ENCODE measurements at regions not wholly inside any gene's neighbourhood (a gene's known extent, or its start where the extent isn't known, plus 50 kb on each side); places are given as distances from the start of the nearest gene placed in this dataset.

DNA sequence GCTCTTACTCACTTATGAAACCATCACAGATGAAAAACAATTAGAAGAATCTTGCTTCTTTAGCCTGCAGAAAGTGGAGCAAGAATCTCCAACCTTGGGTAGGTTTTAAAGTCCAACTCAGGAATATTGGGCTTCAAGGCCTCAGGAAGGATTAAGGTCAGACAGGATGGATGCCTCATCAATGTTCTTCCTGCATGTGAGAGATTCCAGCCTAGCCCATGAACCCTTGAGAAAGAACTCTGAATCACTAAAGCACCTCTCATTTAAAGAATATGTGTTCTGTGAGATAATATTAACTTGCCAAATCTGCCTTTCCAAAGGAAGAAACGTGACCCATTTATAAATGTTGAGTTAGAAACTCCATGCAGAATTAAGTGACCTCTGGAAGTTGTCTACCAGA, 345.2 kb upstream of the CAMK1G start:
- no peaks in the 10 kb centered on the region for H3K9me3 ChIP-seq (ENCODE audit: control insufficient read depth, insufficient read depth, low read depth, low read length)
- TF ChIP-seq, protein P1, sequence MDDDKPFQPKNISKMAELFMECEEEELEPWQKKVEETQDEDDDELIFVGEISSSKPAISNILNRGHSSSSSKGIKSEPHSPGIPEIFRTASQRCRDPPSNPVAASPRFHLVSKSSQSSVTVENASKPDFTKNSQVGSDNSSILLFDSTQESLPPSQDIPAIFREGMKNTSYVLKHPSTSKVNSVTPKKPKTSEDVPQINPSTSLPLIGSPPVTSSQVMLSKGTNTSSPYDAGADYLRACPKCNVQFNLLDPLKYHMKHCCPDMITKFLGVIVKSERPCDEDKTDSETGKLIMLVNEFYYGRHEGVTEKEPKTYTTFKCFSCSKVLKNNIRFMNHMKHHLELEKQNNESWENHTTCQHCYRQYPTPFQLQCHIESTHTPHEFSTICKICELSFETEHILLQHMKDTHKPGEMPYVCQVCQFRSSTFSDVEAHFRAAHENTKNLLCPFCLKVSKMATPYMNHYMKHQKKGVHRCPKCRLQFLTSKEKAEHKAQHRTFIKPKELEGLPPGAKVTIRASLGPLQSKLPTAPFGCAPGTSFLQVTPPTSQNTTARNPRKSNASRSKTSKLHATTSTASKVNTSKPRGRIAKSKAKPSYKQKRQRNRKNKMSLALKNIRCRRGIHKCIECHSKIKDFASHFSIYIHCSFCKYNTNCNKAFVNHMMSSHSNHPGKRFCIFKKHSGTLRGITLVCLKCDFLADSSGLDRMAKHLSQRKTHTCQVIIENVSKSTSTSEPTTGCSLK (tag by site-specific recombination; IDR thresholded peaks at IDR 0.05): no peak
- TF ChIP-seq KLF16 (tag by site-specific recombination; IDR thresholded peaks at IDR 0.05) (no peak), ZFP69B (tag by site-specific recombination; IDR thresholded peaks at IDR 0.05) (no peak), GLIS2 (tag by site-specific recombination; IDR thresholded peaks at IDR 0.05) (no peak), ZNF133 (tag by site-specific recombination; IDR thresholded peaks at IDR 0.05) (no peak), ZNF530 (tag by site-specific recombination; IDR thresholded peaks at IDR 0.05; ENCODE audit: low read depth) (no peak), PRDM1 (tag by site-specific recombination; IDR thresholded peaks at IDR 0.05) (no peak)
- no peak overlapping the region for H3K4me3 ChIP-seq (ENCODE audit: low read depth, low read length)
- H3K36me3 ChIP-seq (ENCODE audit: control insufficient read depth in 2 of 2, insufficient read depth in 1 of 2, low read length in 2 of 2): no peaks in the 10 kb centered on the region
- H3K27ac ChIP-seq (ENCODE audit: extremely low read depth, low read depth, low read length): no peak overlapping the region
- CTCF ChIA-PET: interaction anchor here (1.4 to 1.8 kb wide), 2 partner anchors 9 to 10 kb away, joined by 3 to 6 read pairs; no protein-coding TSS in a partner anchor
- POLR2A ChIA-PET: no interaction called here
- H3K4me1 ChIP-seq (ENCODE audit: control insufficient read depth, insufficient read depth, low read length): no peaks in the 10 kb centered on the region

DNA sequence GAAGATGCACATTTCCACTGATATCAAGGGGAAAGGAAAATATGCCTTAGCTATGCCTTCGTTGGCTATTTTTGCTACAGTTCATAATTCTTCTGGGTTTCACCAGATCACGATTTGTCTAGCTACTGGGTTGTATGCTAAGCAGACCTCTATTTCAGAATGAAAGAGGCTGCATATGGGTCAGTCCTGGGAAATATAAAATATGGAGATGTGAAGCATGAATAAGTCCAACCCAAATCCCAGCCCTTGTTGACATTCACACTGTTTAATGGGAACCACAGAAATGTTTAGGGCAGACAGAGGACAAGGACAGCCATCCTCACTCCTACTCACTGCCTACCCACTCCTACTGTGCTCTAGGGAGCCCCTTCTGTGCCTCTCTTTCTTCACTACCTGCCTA, 343.2 kb upstream of the CAMK1G start:
- no peaks in the 10 kb centered on the region for H3K36me3 ChIP-seq (ENCODE audit: control insufficient read depth in 2 of 2, insufficient read depth in 1 of 2, low read length in 2 of 2)
- TF ChIP-seq ZNF202 (tag by site-specific recombination; IDR thresholded peaks at IDR 0.05; ENCODE audit: borderline replicate concordance) (no peak), ZNF555 (tag by site-specific recombination; conservative IDR thresholded peaks at IDR 0.05) (no peak), ZEB2 (tag by site-specific recombination; IDR thresholded peaks at IDR 0.05) (no peak), ZNF157 (tag by site-specific recombination; IDR thresholded peaks at IDR 0.05) (no peak), ZNF426 (tag by site-specific recombination; IDR thresholded peaks at IDR 0.05) (no peak), ZSCAN16 (tag by site-specific recombination; IDR thresholded peaks at IDR 0.05) (no peak), ZNF510 (tag by site-specific recombination; IDR thresholded peaks at IDR 0.05; ENCODE audit: insufficient replicate concordance) (no peak)
- TF ChIP-seq, protein P2, sequence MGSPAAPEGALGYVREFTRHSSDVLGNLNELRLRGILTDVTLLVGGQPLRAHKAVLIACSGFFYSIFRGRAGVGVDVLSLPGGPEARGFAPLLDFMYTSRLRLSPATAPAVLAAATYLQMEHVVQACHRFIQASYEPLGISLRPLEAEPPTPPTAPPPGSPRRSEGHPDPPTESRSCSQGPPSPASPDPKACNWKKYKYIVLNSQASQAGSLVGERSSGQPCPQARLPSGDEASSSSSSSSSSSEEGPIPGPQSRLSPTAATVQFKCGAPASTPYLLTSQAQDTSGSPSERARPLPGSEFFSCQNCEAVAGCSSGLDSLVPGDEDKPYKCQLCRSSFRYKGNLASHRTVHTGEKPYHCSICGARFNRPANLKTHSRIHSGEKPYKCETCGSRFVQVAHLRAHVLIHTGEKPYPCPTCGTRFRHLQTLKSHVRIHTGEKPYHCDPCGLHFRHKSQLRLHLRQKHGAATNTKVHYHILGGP (tag by site-specific recombination; IDR thresholded peaks at IDR 0.05): no peak
- TF ChIP-seq, protein P3, sequence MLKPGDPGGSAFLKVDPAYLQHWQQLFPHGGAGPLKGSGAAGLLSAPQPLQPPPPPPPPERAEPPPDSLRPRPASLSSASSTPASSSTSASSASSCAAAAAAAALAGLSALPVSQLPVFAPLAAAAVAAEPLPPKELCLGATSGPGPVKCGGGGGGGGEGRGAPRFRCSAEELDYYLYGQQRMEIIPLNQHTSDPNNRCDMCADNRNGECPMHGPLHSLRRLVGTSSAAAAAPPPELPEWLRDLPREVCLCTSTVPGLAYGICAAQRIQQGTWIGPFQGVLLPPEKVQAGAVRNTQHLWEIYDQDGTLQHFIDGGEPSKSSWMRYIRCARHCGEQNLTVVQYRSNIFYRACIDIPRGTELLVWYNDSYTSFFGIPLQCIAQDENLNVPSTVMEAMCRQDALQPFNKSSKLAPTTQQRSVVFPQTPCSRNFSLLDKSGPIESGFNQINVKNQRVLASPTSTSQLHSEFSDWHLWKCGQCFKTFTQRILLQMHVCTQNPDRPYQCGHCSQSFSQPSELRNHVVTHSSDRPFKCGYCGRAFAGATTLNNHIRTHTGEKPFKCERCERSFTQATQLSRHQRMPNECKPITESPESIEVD (tag by site-specific recombination; IDR thresholded peaks at IDR 0.05): no peak
- TF ChIP-seq, protein P4, sequence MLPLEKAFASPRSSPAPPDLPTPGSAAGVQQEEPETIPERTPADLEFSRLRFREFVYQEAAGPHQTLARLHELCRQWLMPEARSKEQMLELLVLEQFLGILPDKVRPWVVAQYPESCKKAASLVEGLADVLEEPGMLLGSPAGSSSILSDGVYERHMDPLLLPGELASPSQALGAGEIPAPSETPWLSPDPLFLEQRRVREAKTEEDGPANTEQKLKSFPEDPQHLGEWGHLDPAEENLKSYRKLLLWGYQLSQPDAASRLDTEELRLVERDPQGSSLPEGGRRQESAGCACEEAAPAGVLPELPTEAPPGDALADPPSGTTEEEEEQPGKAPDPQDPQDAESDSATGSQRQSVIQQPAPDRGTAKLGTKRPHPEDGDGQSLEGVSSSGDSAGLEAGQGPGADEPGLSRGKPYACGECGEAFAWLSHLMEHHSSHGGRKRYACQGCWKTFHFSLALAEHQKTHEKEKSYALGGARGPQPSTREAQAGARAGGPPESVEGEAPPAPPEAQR (tag by site-specific recombination; IDR thresholded peaks at IDR 0.05): no peak
- TF ChIP-seq, protein P5, sequence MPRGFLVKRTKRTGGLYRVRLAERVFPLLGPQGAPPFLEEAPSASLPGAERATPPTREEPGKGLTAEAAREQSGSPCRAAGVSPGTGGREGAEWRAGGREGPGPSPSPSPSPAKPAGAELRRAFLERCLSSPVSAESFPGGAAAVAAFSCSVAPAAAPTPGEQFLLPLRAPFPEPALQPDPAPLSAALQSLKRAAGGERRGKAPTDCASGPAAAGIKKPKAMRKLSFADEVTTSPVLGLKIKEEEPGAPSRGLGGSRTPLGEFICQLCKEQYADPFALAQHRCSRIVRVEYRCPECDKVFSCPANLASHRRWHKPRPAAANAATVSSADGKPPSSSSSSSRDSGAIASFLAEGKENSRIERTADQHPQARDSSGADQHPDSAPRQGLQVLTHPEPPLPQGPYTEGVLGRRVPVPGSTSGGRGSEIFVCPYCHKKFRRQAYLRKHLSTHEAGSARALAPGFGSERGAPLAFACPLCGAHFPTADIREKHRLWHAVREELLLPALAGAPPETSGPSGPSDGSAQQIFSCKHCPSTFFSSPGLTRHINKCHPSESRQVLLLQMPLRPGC (tag by site-specific recombination; IDR thresholded peaks at IDR 0.05): no peak
- ChIA-PET CTCF (no interaction called here), POLR2A (no interaction called here)
- no peak overlapping the region for H3K27ac ChIP-seq (ENCODE audit: extremely low read depth, low read depth, low read length)
- no peak overlapping the region for H3K4me3 ChIP-seq (ENCODE audit: low read depth, low read length)
- H3K4me1 ChIP-seq (ENCODE audit: control insufficient read depth, insufficient read depth, low read length): no peaks in the 10 kb centered on the region
- no peaks in the 10 kb centered on the region for H3K9me3 ChIP-seq (ENCODE audit: control insufficient read depth, insufficient read depth, low read depth, low read length)
